Head of caudate nucleus (tissue), 42 donors: ENCODE measurements at regions not wholly inside any gene's neighbourhood (a gene's known extent, or its start where the extent isn't known, plus 50 kb on each side); places are given as distances from the start of the nearest gene placed in this dataset.
"Not testable (repeated sequence)": the region's sequence is repeated elsewhere in the genome, so short reads cannot be mapped to it uniquely, and the experiment has no call there.

ENCODE experiments used
- DNase-seq, 42 donors: peaks; one replicate each; pipeline versions ENCODE4 v3.0.0 to v3.0.0-alpha.2; 2020 to 2021; ENCODE audit warnings: mixed read lengths in 7 of 42
- intact Hi-C: fragments of 100-400 bp; cut with DNase I; formaldehyde crosslinking; loops from one replicate; pipeline ENCODE4 v1.15.0; 2022

DNA sequence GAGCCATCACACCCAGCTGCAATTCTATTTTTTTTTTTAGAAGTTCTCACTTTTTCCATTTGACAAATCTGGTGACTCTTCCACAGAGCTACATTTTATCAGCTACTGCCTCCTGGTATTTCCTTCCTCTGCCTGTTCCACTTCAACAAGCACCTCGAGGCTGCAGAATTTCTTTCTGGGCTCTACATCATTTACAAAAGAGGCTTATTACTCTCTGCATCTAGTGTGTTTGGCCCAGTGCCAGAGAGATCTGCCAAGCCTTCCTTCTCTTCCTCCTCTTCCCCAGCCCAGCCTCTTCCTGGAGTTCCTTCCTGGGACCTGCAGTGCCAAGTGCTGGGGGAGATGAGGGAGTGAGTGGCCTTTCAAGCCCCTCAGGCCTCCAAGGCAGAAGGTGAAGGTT, 119.6 kb upstream of the ITGA6 start:
- intact Hi-C loops = no loop called here
- peak in 6 of 42 donors; percentile 4 to 21 (median 13) for DNase-seq

DNA sequence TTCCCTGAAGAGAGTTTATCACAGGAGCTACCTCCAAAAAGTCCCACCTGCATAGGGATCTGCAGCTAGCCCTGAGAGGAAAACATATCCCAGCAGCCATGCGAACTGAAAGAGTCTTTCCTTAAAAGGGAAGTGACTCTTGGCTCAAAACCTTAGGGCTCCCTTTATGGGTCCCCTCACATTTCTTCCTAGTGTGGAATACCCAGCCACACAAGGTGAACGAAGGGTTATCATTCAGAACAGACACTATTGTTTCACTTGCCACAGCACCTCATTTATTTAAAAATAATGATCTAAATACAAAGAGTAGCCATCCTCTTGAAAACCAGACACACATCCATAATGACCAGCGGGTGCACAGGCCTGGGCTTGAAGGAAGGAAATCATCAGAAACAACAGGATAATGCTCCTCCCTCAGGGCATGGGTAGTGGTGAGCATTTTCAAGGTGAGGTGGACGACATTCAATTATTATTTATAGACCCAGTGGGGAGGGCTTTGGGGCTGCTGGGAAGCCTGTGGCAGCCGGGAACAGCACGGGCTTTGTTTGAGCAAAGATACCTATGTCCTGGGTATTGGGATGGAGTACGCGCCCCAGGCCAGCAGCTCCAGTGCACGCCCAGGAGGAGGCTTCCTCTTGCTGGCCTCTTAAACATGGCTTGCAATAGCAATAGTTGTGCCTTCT, 119.0 kb upstream of the ITGA6 start:
- intact Hi-C loops = no loop called here

DNA sequence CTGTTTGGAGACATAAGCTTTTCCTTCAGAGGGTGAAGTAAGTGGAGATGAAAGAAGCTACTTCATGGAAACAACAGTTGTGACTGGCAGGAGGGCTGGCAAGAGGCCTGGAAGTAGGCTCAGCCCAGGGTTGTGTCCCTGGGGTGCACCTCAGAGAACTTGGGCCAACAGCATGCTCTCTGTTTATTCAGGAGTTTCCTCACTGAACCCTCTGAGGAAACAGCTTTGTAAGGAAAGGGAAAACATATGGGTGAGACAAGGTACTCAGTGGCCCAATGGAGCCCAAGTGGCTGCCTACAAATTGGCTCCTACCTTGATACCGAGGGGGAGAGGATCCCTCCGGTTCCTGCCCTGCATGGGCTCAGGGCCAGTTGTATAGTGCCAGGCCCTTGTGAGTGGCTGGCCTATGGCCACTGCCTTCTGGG, 115.5 kb upstream of the ITGA6 start:
- intact Hi-C loops = no loop called here
- no peak for DNase-seq

More for the DNA sequence above, 119.0 kb upstream of the ITGA6 start:
- no peak for DNase-seq

DNA sequence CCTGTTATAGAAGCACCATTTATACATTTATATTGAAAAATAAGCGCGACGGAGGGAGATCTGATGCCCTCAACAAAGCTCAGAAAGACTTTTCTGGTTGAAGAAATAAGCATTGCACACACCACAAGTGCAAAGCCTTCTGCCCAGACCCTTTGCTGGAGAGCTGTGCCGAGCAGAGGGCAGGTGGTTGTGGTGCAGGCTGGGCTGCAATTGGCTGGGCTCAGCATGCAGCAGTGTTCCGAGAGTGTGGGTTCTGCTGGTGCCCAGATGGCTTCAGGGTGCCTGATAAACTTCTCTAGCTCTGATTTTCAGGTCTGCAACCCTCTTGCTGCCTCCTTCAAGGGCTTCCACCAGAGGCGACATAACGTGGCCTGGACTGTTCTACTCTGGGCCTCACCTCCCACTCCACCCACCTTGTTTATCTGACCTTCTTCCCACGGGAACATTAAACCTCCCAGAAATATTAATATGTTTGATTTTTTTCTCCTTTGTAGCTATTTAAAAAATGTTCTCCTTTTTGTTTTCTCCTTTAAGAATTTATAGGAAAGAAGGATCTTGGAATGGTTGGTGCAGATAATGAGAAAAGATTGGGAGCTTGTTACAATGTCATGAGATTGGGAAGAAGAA, 113.6 kb upstream of the ITGA6 start:
- intact Hi-C loops = no loop called here
- no peak for DNase-seq

DNA sequence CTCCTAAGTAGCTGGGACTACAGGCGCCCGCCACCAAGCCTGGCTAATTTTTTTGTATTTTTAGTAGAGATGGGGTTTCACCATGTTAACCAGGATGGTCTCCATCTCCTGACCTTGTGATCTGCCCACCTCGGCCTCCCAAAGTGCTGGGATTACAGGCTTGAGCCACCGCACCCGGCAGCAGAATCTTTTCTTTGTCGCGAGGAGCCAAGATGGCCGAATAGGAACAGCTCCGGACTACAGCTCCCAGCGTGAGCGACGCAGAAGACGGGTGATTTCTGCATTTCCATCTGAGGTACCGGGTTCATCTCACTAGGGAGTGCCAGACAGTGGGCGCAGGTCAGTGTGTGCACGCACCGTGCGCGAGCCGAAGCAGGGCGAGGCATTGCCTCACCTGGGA, 112.3 kb upstream of the ITGA6 start:
- intact Hi-C loops, DNase-seq: not testable (repeated sequence)

DNA sequence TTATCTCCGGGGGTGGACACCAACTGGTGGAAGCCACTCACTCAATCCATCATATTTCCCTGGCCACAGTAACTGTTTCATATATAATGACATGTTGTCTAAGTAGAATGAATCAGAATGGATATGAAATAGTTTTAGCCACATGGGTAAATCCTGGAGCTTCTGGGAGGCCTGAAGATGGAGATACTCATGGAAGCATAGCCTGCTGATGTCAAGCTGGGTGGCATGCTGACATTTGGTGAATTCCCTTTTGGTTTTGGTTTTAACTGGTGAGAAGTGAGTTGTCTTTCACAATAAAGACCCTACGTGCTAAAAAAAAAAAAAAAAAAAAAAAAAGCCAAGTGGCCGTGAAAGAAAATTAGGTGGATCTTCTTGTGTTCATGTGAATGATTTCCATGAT, 105.3 kb upstream of the ITGA6 start:
- DNase-seq = no peak
- intact Hi-C loops = no loop called here

DNA sequence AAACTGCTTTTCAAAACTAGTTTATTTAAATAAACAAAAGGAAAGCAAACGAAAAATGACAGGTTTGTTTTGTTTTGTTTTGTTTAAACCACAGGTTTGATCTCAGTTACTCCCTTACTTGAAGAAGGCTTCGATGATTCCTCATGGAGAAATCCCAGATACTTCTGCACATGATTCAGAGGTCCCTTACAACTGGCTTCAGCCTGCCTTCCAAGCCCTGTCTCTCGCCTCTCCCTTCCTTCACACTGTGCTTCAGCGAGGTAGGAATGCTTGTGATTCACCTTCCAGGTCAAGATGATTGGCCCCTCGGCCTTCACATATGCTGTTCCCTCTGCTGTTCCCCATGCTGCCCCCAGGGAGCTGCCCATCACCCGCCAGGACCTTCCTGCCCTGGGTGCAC, 104.1 kb upstream of the ITGA6 start:
- intact Hi-C loops = no loop called here

DNA sequence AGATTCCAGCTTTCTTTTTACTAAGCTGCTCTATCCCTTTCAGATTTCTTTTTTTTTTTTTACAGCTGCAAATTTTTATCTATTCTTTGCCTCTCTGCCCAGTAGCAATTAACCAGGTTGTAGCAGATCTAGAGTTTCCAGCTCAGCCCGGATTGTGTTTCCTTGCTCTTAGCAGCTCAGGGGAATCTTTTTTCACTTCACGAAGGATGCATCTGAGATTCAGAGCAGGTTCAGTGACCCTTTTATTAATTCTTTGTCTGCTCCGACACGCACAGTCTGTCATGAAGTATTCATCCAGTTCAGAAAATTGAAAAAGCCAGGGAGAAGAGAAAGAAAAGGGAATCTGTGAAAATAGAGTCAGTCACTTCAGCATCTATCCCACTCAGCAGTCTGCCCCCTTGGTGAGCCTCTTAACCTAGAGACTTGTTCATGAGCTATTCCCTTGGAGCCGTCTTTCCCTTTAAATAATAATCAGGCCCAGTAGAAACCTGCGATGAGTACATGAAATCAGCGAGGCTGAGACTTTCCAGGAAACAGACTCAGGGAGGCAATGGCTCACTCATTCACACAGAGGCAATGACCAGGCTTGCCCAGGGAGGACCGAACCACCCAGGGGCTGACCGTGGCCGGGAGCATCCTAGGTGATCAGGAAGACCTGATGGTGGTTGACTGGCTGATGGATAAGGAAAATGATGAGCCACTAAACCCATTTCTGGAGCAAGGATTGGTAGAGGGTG, 103.4 kb upstream of the ITGA6 start:
- peak in 1 of 42 donors; percentile 28 for DNase-seq
- intact Hi-C loops = no loop called here

More for the DNA sequence above, 104.1 kb upstream of the ITGA6 start:
- DNase-seq = peak in 1 of 42 donors; percentile 24

DNA sequence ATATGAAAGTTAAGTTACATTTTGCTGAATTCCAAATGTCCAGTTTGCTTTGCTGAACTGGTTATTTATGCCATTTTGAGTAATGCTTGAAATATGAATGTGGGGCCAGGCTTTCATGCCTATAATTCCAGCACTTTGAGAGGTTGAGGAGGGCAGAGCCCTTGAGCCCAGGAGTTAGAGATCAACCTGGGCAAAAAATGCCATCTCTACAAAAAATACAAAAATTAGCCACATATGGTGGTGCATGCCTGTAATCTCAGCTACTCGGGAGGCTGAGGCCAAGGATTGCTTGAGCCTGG, 101.2 kb upstream of the ITGA6 start:
- intact Hi-C loops = no loop called here

DNA sequence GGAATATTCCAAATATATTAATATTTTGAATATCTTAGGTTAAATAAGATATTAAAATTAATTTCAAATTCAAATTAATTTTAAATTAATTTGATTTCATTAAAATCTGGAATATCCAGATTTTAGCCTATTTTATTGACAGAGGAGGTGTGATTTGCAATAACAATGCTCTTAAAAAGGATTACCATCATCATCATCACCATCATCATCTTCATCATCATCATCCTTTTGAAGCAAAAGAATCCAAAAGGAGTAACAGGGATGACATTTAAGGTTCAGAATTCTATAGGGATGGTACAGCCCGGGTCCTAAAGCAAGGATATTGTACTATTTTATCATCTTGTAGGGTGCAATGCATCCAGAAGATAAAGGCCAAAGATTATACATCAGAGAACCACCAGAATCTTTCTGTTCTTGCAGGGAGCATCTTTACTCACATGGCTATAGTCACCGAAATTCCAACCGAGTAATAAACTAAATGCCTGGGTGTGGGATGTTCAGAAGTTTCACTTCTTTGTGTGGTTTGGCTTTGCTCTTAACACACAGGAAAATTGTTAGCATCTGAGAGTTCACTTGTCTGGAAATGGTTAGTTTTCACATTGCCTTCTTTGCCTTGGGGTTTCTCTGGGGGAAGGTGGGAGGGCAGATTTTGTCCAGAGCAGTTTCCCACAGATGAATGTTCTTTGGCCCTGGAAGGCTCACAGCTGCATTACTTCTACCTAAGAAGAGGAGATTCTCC, 99.1 kb upstream of the ITGA6 start:
- no peak for DNase-seq
- intact Hi-C loops = no loop called here

More for the DNA sequence above, 101.2 kb upstream of the ITGA6 start:
- DNase-seq = peak in 1 of 42 donors; percentile 7

DNA sequence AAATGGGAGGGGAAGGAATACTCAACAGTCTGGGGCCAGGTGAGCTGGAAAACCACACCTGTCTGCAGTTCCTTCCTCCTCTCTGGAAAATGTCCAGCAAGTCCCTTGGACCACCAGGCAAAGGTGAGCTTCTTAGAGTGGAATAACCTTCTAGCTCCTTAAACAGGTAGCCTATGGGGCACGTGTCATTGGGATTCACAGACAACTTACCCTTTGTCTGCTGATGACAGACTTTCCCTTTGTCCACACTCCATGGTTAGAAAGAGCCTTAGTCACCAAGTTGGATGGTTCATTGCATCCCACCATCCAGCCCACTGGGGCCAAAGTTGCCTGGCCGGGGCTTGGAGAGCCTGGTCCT, 98.0 kb upstream of the ITGA6 start:
- no peak for DNase-seq
- intact Hi-C loops = no loop called here

DNA sequence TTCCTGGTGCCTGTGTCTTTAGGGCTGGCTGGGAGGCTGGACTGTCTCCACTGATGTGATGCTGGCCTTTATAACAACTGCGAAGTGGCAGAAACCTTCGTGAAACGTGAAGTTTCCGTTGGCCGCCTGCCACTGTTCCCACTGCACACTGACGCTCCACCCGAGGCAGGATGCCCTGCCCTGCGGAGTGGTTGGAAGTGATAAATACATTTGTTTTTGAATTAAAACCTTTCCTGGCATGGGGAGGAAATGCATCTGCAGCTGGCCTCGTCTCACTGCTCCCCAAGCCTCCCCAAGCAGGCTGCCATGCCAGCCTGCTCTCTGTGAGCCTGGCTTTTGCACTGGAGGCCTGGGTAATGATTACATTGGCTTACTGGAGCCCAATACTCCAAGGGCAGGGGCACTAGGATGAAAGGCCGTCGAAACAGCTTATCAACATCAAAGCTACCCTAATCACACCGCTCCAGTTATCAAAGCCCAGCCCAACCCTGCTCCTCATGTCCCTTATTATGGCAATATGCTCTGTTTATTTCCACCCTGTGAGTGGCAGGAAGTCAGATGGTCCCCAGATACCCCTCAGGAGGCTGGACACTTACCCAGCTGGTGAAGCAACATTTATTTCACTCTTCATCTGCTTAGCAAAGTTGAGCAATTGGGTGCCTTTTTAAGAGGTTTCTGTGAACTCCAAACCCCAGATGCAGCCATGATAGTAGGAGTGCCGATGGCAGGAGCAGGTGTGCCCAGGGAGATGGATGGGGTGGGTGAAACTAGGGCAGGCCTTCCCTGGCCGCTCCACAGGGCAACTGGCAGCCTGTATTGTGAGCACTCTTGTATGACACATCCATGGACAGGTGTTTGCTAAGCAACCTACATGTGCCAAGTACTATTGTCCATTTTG, 97.4 kb upstream of the ITGA6 start:
- intact Hi-C loops = no loop called here
- no peak for DNase-seq

DNA sequence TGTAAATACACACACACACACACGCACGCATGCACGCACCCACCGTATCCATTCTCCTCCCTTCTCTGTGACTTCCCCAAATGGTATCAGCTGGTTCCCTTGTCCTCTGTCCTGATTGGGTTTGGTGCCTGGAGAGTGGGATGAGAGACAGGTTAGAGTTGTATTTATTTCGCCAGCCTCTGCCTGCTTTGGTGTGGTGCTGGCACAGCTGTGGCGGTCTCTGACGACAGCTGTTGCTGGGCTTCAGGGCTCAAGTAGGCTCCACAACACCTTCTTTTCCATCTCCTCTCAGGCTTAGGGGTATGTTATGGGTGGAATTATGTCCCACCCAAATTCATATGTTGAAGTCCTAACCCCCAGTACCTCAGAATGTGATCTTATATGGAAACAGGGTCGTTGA, 94.9 kb upstream of the ITGA6 start:
- intact Hi-C loops = no loop called here
- DNase-seq = no peak

DNA sequence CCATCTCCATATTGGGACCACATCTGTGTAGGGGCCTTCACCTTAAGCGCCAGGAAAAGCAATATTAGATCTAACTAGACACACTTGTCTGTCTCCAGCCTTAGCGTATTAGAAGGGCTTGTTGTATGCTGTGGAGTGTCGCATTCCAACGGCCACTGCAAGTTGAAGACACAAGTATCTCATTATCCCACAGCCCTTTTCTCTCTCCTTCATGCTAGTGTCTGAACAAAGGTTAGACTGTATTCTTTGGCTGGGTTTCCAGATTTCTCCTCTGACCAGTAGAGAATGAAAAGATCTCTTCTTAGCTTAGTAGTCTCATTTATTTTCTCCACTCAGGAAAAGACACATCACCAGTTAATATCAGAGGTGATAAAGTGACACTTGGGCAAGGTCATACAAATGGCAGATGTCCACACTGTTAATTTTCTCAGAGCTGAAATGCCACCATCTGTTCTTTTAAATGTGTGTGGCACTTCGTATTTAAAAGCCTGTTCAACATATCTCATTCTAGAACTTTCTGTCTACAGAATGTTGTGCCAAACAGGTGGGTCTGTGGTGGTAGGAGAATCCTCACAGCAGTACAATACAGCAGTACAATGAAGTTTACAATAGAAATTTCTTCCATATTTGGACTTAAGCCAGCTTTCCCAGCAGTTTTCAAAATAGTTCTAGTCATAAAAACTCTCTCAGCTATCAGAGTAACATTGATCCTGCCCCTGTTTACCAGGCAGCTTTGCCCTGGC, 94.0 kb upstream of the ITGA6 start:
- no peak for DNase-seq
- intact Hi-C loops = no loop called here

DNA sequence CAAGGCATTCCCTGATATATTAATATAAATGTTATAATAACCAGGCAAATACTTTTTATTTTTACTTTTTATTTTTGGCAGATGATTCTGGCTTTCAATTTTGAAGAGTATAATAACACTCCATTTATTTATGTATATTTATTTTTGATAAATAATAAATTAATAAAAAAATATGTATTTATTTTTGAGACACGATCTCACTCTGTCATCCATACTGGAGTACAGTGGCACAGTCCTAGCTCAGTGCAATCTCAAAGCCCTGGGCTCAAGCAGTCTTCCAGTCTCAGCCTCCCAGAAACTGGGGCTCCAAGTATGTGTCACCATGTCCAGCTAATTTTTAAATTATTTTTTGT, 93.4 kb upstream of the ITGA6 start:
- no peak for DNase-seq
- intact Hi-C loops = no loop called here

DNA sequence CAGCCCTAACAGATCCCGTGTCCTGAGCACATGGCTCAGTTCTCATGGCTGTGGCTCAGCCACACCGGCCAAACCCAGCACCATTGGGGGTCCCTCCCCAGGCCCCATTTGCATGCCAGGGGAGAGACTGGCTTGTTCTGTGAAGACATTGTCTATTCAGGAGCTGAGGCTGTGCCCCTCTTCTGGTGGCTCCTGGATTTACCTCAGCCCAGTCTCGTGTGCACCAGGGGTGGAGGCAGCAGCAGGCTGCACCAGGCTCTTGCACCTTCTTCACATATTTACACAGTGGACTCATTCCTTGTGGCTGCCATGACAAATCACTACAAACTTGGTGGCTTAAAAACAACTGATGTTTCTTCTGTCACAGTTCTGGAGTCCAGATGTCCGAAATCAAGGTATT, 92.4 kb upstream of the ITGA6 start:
- intact Hi-C loops = no loop called here
- DNase-seq = no peak

DNA sequence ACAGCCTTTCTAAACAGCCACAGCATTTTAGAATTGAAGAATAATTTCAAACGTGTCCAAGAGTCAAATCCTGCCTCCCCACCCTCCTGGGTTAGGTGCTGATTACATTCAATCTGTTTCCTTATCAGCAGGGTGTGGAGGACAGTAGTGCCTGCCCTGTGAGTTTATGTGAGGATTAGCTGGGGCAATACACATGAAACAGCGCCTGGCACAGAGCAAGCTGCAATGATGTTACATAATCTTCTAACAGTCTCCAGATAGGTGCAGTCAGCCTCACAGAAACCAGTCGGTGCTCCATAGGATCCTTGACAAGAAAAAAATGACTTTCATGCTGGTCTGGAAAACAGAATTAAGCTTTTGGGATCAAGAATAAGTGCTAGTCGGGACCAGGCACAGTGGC, 91.7 kb upstream of the ITGA6 start:
- no peak for DNase-seq
- intact Hi-C loops = no loop called here

DNA sequence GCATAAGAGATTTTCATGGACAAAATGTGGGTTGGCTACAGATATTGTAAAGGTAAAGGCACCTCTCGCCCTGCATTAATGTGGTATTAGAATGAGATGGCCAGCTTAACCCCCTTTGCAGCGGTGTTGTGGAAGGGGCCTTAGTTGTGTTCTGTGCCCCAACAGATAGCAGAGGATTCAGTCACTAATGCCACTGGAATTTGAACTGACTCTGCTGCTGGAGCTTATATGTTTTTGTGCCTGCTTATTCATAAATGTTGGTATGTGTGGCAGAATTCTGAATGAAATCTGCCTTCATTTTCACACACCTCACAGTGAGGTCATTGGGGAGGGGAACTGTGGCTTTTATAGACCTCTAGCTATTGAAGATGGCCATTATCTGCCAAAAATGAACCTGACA, 90.7 kb upstream of the ITGA6 start:
- no peak for DNase-seq
- intact Hi-C loops = no loop called here
